DMS53 (cell line): ENCODE measurements at regions not wholly inside any gene's neighbourhood (a gene's known extent, or its start where the extent isn't known, plus 50 kb on each side); places are given as distances from the start of the nearest gene placed in this dataset.
"Not testable (repeated sequence)": the region's sequence is repeated elsewhere in the genome, so short reads cannot be mapped to it uniquely, and the experiment has no call there.

Source experiments
- DNase-seq: peaks from one replicate; lab custom pipeline; 2025; lab: John Stamatoyannopoulos, UW

DNA sequence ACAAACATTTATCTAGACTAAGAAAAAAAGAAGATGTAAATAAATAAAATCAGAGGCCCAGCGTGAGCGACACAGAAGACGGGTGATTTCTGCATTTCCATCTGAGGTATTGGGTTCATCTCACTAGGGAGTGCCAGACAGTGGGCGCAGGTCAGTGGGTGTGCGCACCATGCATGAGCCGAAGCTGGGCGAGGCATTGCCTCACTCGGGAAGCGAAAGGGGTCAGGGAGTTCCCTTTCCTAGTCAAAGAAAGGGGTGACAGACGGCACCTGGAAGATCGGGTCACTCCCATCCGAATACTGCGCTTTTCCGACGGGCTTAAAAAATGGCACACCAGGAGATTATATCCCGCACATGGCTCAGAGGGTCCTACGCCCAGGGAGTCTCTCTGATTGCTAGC lies 79.5 kb upstream of the ABCD2 start:
- not testable (repeated sequence) for DNase-seq

DNA sequence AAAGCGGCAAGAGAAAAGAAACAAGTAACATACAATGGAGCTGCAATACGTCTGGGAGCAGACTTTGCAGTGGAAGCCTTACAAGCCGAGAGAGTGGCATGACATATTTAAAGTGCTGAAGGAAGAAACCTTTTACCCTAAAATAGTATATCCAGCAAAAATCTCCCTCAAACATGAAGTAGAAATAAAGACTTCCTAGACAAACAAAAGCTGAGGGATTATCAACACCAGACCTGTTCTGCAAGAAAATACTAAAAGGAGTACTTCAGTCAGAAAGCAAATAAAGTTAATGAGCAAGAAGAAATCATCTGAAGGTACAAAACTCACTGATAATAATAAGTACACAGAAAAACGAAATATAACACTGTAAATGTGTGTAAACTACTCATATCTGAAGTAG lies 77.5 kb upstream of the ABCD2 start:
- peak; percentile 38 for DNase-seq

DNA sequence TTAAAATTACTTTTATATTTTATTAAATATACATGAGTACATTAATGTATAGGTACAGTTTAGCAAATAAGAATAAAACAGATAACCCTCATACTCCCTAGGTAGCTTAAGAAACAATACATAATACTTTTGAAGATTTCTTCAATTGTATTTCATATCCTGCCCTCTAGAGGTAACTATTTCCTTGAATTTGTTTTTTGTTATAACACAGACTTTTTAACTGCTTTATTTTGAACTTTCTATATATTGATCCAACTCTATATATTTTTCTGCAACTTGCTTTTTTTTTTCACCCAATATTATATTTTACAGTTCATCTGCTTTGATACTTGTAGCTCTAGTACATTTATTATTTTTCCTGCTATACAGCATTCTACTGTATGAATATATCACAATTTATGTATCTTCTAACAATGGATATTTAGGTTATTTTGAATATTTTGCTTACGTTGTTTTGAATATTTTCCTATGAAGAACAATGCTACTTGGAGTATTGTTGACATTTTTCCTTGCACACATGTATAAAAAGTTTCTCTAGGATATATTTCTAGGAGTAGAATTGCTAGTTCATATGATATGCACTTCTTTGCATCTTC lies 72.8 kb upstream of the ABCD2 start:
- peak; percentile 50 for DNase-seq

DNA sequence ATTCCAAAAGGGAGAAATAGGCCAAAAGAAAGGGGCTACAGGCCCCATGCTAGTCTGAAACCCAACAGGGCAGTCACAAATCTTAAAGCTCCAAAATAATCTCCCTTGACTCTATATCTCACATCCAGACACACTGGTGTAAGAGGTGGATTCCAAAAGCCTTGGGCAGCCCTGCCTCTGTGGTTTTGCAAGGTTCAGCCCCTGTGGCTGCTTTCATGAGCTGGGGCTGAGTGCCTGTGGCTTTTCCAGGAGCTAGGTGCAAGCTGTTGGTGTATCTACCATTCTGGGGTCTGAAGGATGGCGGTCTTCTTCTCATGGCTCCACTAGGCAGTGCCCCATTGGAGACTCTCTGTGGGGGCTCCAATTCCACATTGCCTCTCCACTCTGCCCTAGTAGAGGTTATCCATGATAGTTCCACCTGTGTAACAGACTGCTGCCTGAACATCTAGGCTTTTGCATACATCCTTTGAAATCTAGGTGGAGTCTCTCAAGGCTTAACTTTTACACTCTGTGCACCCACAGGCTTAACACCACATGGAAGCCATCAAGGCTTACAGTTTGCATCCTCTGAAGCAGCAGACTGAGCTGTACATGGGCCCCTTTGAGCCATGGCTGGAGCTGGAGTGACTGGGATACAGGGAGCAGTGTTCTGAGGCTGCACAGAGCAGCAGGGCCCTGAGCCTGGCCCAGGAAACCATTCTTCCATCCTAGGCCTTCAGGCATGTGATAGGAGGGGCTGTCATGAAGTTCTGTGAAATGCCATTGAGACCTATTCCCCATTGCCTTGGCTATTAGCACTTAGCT lies 66.5 kb upstream of the ABCD2 start:
- no peak for DNase-seq

DNA sequence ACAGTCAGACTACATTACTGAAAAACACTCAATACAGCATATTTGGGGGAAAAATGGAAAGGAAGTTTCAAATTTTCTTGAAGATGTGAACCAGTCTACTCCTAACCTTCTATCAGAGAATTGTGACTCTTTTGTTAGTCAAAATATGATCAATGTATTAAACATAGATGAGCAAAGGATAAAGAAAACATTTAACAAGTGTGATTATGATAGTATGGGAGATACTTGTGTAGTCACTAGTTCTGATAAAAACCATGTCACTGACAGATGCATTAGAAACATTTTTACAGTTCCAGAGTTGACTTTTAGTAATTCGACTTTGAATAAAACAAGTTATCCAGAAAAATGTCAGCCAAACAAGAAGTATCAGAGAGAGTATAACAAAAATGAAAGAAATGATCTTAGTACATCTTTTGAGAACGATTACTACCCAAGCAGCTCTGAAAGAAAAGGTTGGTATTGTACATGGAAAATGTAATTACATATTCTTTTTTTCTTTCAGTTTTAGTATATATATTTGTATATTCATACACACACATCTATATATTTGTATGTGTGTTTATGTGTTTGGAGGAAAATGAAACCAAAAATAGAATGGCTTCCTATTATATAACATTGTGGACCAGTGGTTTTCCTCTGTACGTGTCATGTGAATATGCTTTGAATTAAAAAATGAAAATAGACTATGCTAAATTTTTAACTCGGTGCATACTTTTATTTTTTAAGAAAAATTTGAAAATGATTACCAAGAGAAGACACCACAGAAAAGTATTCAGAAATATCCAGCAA lies 63.3 kb upstream of the ABCD2 start:
- no peak for DNase-seq

DNA sequence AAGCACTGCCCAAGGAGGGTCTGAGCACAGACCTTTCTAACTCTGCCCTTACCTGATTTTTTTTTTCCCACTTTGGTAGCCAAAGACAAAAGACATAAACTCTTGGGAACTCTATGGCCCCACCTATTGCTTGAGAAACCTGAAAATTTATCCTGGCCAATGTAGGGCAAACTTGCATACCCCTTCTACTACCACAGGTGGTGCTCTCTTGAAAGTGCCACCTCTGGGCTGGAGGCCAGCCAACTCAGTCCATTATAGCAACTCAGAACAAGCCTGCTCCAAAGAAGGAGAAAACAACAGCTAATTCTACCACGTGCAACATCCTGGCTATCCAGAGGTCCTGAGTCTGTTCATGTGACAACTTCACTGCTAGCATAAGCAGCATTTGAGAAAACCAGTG lies 55.7 kb upstream of the ABCD2 start:
- peak; percentile 14 for DNase-seq

DNA sequence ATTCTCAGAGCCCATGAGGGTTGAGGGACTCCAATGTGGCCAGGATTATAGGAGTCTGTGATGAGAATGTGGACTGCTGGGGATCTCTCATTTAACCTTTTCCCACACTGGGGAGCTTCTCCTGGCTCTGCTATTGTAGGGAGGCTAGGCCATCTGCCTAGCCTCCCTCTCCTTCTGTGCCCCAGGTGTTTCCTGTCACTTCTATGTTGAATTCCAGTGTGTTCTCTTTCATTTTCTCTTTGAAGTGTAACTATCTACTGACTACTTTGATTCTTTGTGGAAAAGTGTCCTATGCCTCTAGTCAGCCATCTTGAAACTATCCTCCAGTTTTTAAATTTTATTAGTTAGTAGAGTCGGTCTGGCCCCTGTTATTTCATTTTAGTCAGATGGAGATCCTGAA lies 53.4 kb upstream of the ABCD2 start:
- no peak for DNase-seq

DNA sequence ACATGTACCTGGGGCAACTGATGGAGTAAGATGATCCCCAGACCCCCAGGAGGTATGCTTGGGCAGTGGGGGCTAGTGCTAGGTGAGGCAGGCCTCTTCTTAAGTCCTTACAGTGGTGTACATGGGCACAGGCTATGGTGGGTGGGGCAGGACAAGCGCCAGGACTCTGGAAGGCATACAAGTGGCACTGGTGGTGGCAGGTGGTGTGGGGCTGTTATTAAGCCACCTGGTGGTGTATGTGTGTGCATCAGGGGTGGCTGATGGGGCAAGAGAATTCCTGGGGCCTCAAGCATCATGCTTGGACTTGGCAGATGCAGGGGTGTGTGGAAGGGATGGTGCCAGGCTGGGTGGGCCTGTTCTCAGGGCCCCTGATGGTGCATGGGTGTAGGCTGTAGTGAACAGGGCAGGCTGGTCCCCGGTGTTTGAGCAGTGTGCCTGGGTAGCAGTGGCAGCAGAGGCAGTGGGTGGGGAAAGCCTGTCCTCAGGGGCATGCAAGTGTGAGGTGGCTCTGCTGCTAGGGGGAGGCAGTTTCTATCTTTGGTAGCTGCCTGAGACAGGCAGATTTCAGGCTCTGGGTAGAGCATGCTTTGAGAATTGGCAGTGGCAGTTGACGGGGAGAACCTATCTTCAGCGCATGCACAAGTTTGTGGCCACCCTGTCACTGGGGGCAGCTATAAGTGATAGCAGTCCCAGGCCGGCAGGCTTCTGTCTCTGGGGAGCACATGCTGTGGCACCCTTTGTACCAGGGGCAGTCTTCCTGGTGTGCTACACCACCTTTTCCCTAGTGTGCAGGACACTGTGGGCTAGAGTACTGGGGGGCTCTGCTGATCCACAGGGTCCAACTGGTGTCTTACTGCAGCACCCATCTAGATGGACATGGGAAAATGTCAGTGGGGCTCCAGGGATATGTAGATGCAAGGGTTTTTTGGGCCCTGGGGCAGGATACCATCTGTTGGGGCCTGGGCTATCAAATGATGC lies 52.6 kb upstream of the ABCD2 start:
- peak; percentile 32 for DNase-seq

DNA sequence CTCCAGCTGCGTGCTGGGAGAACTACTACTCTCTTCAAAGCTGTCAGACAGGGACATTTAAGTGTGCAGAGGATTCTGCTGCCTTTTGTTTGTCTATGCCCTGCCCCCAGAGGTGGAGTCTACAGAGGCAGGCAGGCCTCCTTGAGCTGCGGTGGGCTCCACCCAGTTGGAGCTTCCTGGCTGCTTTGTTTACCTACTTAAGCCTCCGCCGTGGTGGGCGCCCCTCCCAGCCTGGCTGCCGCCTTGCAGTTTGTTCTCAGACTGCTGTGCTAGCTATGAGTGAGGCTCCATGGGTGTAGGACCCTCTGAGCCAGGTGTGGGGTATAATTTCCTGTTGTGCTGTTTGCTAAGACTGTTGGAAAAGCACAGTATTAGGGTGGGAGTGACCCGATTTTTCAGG lies 49.9 kb upstream of the ABCD2 start:
- peak; percentile 56 for DNase-seq
